Stimulated activated CD8-positive, alpha-beta memory T cell treated with anti-CD3 and anti-CD28 coated beads, Interleukin-7, amount 100 ng/mL, for 1 hour (primary cell): ENCODE measurements at regions not wholly inside any gene's neighbourhood (a gene's known extent, or its start where the extent isn't known, plus 50 kb on each side); places are given as distances from the start of the nearest gene placed in this dataset.

Experiments used
- DNase-seq, 2 donors: peaks; one replicate each; pipeline ENCODE4 v3.0.0-alpha.2; 2020; ENCODE audit warnings: low read depth in 2 of 2

- DNase-seq = no peak
These were observed 226.5 kb upstream of the ANKRD55 start for GRCh38 chr5:56459394-56460194.

GRCh38 chr5:56457887-56458812, 225.0 kb upstream of the ANKRD55 start:
- no peak for DNase-seq

GRCh38 chr5:56456002-56456401, 222.9 kb upstream of the ANKRD55 start:
- DNase-seq = no peak

- no peak for DNase-seq
These were observed 222.3 kb upstream of the ANKRD55 start for GRCh38 chr5:56455417-56455816.

GRCh38 chr5:56454219-56454862, 221.2 kb upstream of the ANKRD55 start:
- no peak for DNase-seq

GRCh38 chr5:56451742-56452141, 218.6 kb upstream of the ANKRD55 start:
- DNase-seq = no peak

GRCh38 chr5:56450766-56451165, 217.6 kb upstream of the ANKRD55 start:
- no peak for DNase-seq

- no peak for DNase-seq
These were observed 216.0 kb upstream of the ANKRD55 start for GRCh38 chr5:56449071-56449640.

GRCh38 chr5:56447656-56448055, 214.5 kb upstream of the ANKRD55 start:
- no peak for DNase-seq

- no peak for DNase-seq
These were observed 214.1 kb upstream of the ANKRD55 start for GRCh38 chr5:56447232-56447631.

GRCh38 chr5:56446728-56447127, 213.6 kb upstream of the ANKRD55 start:
- no peak for DNase-seq

GRCh38 chr5:56443826-56444225, 210.7 kb upstream of the ANKRD55 start:
- DNase-seq = no peak

- DNase-seq = no peak
These were observed 208.0 kb upstream of the ANKRD55 start for GRCh38 chr5:56440871-56441740.

- DNase-seq = no peak
These were observed 201.9 kb upstream of the ANKRD55 start for GRCh38 chr5:56434986-56435385.

- no peak for DNase-seq
These were observed 200.0 kb upstream of the ANKRD55 start for GRCh38 chr5:56433039-56433617.

- DNase-seq = no peak
These were observed 199.2 kb upstream of the ANKRD55 start for GRCh38 chr5:56432321-56432720.

- no peak for DNase-seq
These were observed 197.3 kb upstream of the ANKRD55 start for GRCh38 chr5:56430422-56430821.

- no peak for DNase-seq
These were observed 196.0 kb upstream of the ANKRD55 start for GRCh38 chr5:56429110-56429561.

- no peak for DNase-seq
These were observed 193.6 kb upstream of the ANKRD55 start for GRCh38 chr5:56426693-56427092.

- no peak for DNase-seq
These were observed 189.1 kb upstream of the ANKRD55 start for GRCh38 chr5:56422076-56422762.
